GM12872 (cell line): ENCODE measurements at regions not wholly inside any gene's neighbourhood (a gene's known extent, or its start where the extent isn't known, plus 50 kb on each side); places are given as distances from the start of the nearest gene placed in this dataset.

Experiments used
- TF ChIP-seq, protein P1 (sequence below): IDR thresholded peaks from 3 replicates; pipeline ENCODE4 v1.5.1; 2011; ENCODE audit warnings: low read depth, mild to moderate bottlenecking, low read length, moderate library complexity; ENCODE audit not compliant: insufficient read depth

DNA sequence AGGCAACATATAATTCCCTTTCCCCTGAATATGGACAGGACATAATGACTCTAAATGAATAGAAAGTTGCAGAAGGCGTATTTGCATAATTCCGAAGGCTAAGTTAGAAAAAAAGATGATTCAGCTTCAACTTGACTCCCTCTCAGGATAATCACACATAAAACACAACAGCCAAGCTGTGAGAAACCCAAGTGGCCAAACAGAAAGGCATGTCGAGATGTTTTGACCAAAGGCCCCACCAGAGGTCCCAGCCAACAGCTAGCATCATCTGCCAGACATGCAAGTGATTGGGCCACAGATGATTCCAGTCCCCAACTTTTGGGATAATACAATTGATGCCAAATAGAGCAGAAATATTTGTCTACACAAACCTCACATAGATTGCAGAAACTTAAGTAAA is 444.9 kb downstream of the LTN1 start:
- TF ChIP-seq, protein P1, sequence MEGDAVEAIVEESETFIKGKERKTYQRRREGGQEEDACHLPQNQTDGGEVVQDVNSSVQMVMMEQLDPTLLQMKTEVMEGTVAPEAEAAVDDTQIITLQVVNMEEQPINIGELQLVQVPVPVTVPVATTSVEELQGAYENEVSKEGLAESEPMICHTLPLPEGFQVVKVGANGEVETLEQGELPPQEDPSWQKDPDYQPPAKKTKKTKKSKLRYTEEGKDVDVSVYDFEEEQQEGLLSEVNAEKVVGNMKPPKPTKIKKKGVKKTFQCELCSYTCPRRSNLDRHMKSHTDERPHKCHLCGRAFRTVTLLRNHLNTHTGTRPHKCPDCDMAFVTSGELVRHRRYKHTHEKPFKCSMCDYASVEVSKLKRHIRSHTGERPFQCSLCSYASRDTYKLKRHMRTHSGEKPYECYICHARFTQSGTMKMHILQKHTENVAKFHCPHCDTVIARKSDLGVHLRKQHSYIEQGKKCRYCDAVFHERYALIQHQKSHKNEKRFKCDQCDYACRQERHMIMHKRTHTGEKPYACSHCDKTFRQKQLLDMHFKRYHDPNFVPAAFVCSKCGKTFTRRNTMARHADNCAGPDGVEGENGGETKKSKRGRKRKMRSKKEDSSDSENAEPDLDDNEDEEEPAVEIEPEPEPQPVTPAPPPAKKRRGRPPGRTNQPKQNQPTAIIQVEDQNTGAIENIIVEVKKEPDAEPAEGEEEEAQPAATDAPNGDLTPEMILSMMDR = no peak

DNA sequence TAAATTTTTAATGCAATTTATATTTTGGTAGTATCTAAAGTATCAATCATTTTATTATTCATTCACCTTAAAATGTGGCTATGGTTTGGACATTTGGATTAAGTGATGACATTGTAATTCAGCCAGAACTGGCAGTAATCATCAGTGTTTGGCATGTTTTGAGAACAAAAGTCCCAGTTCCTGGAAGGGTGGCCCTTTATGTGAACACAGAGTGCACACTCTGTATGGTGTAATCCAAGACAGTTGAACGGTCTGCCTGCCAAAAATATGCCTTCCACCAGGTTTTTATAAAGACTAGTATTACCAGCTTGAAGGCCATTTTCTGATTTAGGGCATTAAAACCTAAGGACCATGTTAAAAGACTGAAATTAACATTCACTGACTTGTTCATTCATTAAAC is 448.7 kb downstream of the LTN1 start:
- TF ChIP-seq, protein P1 = no peak

DNA sequence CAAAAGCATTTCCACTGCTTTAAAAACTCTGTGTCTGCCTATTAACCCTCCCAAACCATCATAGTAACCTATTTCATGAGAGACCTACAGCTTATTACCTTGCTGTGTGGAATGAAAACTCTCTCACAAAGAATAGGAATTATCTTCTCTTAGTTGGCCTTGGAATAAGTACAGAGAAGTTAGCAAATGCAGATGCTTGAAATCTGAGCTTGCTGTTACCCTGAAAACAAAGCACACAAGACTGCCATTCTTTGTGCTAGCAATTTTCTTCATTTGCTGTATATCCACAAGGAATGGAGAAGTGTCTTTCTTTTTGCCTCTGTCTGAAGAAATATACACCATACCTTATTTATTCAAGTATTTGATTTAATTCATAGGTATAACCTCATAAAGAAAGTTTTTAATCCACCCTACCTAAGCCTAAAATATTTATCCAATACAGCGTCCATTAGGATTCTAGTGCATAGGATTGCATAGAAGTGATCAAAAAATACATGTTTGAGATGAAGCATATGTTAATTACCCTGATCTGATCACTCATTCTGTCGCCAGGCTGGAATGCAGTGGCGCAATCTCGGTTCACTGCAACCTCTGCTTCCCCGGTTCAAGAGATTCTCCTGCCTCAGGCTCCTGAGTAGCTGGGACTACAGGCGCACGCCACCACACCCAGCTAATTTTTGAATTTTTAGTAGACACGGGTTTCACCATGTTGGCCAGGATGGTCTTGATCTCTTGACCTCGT is 451.1 kb downstream of the LTN1 start:
- TF ChIP-seq, protein P1 = no peak

DNA sequence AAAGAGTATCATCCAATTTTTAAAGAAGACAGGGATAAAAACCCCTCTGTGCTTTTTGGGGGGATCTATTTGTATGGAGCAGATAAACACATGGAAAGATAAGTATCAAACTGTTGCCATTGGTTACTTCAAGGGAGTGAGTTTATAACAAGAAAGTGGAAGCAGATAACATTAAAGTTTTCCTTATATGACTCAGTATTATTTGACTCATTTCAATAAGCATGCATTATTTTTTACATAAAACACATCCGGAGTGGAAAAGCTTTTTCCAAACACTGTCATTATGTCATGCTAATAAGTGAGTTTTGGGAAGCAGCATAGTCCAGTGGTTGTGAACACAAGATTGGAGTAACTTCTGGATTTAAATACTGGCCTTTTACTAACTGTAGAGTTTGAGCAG is 452.2 kb downstream of the LTN1 start:
- TF ChIP-seq, protein P1 = no peak

DNA sequence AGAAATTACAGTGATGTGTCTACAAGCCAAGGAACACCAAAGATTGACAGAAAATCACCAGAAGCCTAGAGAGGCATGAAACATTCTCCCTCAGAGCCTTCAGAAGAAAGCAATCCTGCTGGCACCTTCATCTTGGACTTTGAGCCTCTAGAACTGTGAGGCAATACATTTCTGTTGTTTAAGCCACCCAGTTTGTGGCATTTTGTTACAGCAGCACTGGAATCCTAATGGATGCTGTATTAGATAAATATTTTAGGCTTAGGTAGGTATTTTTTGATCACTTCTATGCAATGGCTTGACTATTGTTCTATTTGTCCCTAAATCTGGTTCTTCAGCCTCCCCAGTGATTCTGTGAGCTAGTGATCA is 453.1 kb downstream of the LTN1 start:
- TF ChIP-seq, protein P1 = no peak

DNA sequence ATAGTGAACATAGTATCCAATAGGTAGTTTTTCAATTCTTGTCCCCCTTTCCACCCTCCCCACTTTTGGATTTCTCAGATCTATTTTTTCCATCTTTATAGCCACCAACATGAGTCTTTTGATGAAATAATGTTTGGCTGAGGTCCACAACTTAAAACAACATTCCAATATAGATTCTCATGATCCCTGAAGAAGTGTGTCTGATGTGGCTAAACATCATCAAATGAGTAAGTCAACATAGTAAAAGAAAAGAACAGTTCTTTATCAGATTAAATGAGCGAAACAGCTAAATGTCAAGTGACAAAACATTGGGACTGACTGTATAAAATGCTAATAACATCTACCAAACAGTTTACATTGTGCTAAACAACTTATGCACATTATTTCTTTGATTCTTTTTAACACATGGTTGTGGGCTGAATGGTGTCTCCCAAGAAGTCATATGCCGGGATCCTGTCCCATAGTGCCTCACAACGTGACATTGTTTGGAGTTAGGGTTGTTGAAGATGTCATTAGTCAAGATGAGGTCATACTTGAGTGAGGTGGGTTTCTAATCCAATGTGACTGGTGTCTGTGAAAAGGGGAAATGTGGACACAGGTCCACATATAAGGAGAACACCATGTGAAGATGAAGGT is 453.6 kb downstream of the LTN1 start:
- TF ChIP-seq, protein P1 = no peak

DNA sequence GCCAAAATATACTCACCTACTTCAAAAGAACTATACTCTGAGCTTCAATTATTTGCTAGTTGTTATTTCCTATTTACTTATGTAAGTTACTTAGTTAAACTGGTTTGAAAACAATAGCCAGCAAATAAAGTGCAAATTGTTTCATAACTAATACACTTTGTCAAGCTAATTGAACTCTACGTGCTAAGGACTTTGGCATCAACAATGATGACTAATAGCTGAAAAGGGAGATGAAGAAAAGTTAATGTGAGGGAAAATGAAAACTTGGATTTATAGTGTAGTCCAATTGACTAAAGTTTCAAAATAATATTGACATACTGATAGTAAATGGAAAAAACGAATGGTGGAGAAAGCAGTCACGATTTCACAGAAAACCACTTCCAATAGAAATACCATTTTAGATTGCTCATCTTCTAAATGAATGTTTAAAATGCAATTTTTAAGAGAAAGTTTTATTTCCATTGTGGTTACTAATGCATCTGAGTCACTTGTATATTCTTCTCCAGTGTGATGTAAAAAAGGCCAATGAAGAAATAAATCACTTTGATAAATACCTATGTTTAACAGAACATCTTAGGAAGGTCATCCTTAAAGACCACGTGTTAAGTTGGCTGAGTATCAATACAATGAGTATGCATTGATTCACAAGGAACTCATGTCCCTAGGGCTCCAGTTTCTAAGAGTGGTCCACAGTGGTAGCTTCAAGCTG is 455.2 kb downstream of the LTN1 start:
- TF ChIP-seq, protein P1 = no peak
